RWPE1 (cell line): ENCODE measurements at regions not wholly inside any gene's neighbourhood (a gene's known extent, or its start where the extent isn't known, plus 50 kb on each side); places are given as distances from the start of the nearest gene placed in this dataset.

ENCODE experiments used
- CTCF ChIA-PET: fragments of 350-600 bp; sonication (Branson Sonifier 250); formaldehyde crosslinking; extraction: SDS; loops from one replicate; lab custom pipeline; 2021; lab: Yijun Ruan, JAX
- POLR2A ChIA-PET: fragments of 400-600 bp; formaldehyde crosslinking; extraction: SDS; loops from one replicate; lab custom pipeline; 2020; ENCODE audit warnings: antibody characterized with exemption; ENCODE audit not compliant: low non-redundant PET; lab: Yijun Ruan, JAX
- DNase-seq: peaks from one replicate; pipeline ENCODE4 v3.0.0; 2012; ENCODE audit warnings: low spot score
- H3K27ac ChIP-seq: fragments of 450-650 bp; 2 replicates; pipeline ENCODE4 v1.5.1; 2017
- CTCF ChIP-seq: fragments of 450-650 bp; conservative IDR thresholded peaks from 2 replicates; pipeline ENCODE4 v1.5.1; 2017; ENCODE audit warnings: low read depth, mild to moderate bottlenecking

- no peak overlapping the region for H3K27ac ChIP-seq
- no peak for TF ChIP-seq CTCF
- POLR2A ChIA-PET: no interaction called here
- DNase-seq: no peak
- CTCF ChIA-PET: no interaction called here
These were observed 110.5 kb upstream of the PAK3 start for GRCh38 chrX:110985470-110985869.

- ChIA-PET POLR2A (no interaction called here), CTCF (no interaction called here)
- no peak for TF ChIP-seq CTCF
- no peak overlapping the region for H3K27ac ChIP-seq
- DNase-seq: no peak
These were observed 113.0 kb upstream of the PAK3 start for GRCh38 chrX:110983024-110983423.

GRCh38 chrX:110966839-110967238, 129.2 kb upstream of the PAK3 start:
- TF ChIP-seq CTCF: no peak
- POLR2A ChIA-PET: no interaction called here
- no peak overlapping the region for H3K27ac ChIP-seq
- DNase-seq: no peak
- CTCF ChIA-PET: interaction anchor here (0.7 kb wide), 1 partner anchor 133 kb away, joined by 3 read pairs; no protein-coding TSS in a partner anchor

- DNase-seq: no peak
- no peak overlapping the region for H3K27ac ChIP-seq
- ChIA-PET CTCF (no interaction called here), POLR2A (no interaction called here)
- TF ChIP-seq CTCF: no peak
These were observed 129.9 kb upstream of the PAK3 start for GRCh38 chrX:110966091-110966454.

- ChIA-PET CTCF (no interaction called here), POLR2A (no interaction called here)
- no peak overlapping the region for H3K27ac ChIP-seq
- no peak for TF ChIP-seq CTCF
- DNase-seq: no peak
These were observed 130.4 kb upstream of the PAK3 start for GRCh38 chrX:110965409-110966090.

GRCh38 chrX:110964786-110965185, 131.2 kb upstream of the PAK3 start:
- TF ChIP-seq CTCF: no peak
- no peak overlapping the region for H3K27ac ChIP-seq
- no peak for DNase-seq
- CTCF ChIA-PET: no interaction called here
- POLR2A ChIA-PET: no interaction called here
